Stimulated activated CD4-positive, alpha-beta T cell treated with anti-CD3 and anti-CD28 coated beads, Interleukin-12 subunit alpha, Interleukin-12 subunit beta, amount 100 ng/mL, for 24 hours (primary cell): ENCODE measurements at regions not wholly inside any gene's neighbourhood (a gene's known extent, or its start where the extent isn't known, plus 50 kb on each side); places are given as distances from the start of the nearest gene placed in this dataset.
A peak's percentile ranks its signal among the peaks of the same experiment; 100 is the strongest.

ENCODE experiments used
- DNase-seq, 2 experiments: peaks; one replicate each; pipeline ENCODE4 v3.0.0-alpha.2; 2020; ENCODE audit warnings: low read depth in 2 of 2

- no peak for DNase-seq
These were observed 92.8 kb upstream of the CACNA1E start for GRCh38 chr1:181390410-181391077.

- DNase-seq: no peak
These were observed 91.9 kb upstream of the CACNA1E start for GRCh38 chr1:181391301-181391900.

- DNase-seq: no peak
These were observed 91.2 kb upstream of the CACNA1E start for GRCh38 chr1:181392133-181392532.

GRCh38 chr1:181392613-181393220 is 90.6 kb upstream of the CACNA1E start:
- DNase-seq: no peak

GRCh38 chr1:181394766-181395165 is 88.6 kb upstream of the CACNA1E start:
- no peak for DNase-seq

GRCh38 chr1:181396171-181396670 is 87.1 kb upstream of the CACNA1E start:
- peak in 1 of 2 experiments; percentile 21 for DNase-seq

- no peak for DNase-seq
These were observed 86.5 kb upstream of the CACNA1E start for GRCh38 chr1:181396811-181397210.

- no peak for DNase-seq
These were observed 85.5 kb upstream of the CACNA1E start for GRCh38 chr1:181397845-181398244.

GRCh38 chr1:181398544-181398943 is 84.8 kb upstream of the CACNA1E start:
- no peak for DNase-seq

- no peak for DNase-seq
These were observed 77.7 kb upstream of the CACNA1E start for GRCh38 chr1:181405584-181405983.

- DNase-seq: no peak
These were observed 76.3 kb upstream of the CACNA1E start for GRCh38 chr1:181406989-181407388.

GRCh38 chr1:181409981-181410380 is 73.3 kb upstream of the CACNA1E start:
- DNase-seq: no peak

- no peak for DNase-seq
These were observed 70.6 kb upstream of the CACNA1E start for GRCh38 chr1:181412746-181413145.

GRCh38 chr1:181413195-181413815 is 70.0 kb upstream of the CACNA1E start:
- no peak for DNase-seq

GRCh38 chr1:181413836-181414235 is 69.5 kb upstream of the CACNA1E start:
- no peak for DNase-seq

- DNase-seq: no peak
These were observed 67.0 kb upstream of the CACNA1E start for GRCh38 chr1:181416268-181416860.

GRCh38 chr1:181417915-181418314 is 65.4 kb upstream of the CACNA1E start:
- no peak for DNase-seq

- DNase-seq: peak; percentile 13 to 32
These were observed 59.9 kb upstream of the CACNA1E start for GRCh38 chr1:181423301-181423918.

GRCh38 chr1:181424786-181425403 is 58.4 kb upstream of the CACNA1E start:
- peak; percentile 62 to 79 for DNase-seq

GRCh38 chr1:181425566-181425965 is 57.8 kb upstream of the CACNA1E start:
- DNase-seq: no peak

- DNase-seq: no peak
These were observed 53.9 kb upstream of the CACNA1E start for GRCh38 chr1:181429462-181429861.
